ENCODE measurements at regions not wholly inside any gene's neighbourhood (a gene's known extent, or its start where the extent isn't known, plus 50 kb on each side); places are given as distances from the start of the nearest gene placed in this dataset.

DNA sequence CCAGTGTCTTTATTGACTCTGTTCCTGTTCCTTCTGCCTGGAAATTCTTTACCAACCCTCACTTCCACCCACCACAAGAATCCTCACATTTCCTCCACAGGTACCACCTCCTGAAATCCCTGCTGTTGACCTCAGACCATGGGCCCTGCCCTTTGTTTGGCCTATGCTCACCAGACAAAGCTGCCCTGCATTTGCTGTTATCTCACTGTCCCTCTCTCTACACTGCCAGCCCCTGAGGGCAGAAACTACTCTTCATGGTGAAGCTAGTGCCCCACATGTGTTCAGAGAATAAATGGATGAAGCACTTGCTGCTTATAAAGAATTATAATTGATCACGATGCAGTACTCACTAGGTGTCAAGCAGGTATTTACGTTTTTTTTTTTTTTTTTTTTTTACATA lies 608.4 kb downstream of the TSN start:
- Histone ChIP-seq H3K27ac (no peak overlapping the region), H3K36me3 (no peaks in the 10 kb centered on the region), H3K27me3 (no peaks in the 10 kb centered on the region), H3K4me3 (no peak overlapping the region), H3K4me1 (no peaks in the 10 kb centered on the region), H3K9me3 (no peaks in the 10 kb centered on the region)
- FAIRE-seq (no peak), ATAC-seq (no peak), DNase-seq (no peak)
- intact Hi-C loops (cut with DNase I): no loop called here
- 43 to 74% methylated on average over 2 of the region's 2 CpGs for whole genome bisulfite sequencing, 2 donors
- TF ChIP-seq, protein P1, sequence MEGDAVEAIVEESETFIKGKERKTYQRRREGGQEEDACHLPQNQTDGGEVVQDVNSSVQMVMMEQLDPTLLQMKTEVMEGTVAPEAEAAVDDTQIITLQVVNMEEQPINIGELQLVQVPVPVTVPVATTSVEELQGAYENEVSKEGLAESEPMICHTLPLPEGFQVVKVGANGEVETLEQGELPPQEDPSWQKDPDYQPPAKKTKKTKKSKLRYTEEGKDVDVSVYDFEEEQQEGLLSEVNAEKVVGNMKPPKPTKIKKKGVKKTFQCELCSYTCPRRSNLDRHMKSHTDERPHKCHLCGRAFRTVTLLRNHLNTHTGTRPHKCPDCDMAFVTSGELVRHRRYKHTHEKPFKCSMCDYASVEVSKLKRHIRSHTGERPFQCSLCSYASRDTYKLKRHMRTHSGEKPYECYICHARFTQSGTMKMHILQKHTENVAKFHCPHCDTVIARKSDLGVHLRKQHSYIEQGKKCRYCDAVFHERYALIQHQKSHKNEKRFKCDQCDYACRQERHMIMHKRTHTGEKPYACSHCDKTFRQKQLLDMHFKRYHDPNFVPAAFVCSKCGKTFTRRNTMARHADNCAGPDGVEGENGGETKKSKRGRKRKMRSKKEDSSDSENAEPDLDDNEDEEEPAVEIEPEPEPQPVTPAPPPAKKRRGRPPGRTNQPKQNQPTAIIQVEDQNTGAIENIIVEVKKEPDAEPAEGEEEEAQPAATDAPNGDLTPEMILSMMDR (IDR thresholded peaks at IDR 0.05): no peak

- Histone ChIP-seq H3K27ac (no peak overlapping the region), H3K9me3 (no peaks in the 10 kb centered on the region), H3K4me1 (no peaks in the 10 kb centered on the region), H3K36me3 (no peaks in the 10 kb centered on the region), H3K27me3 (no peaks in the 10 kb centered on the region), H3K4me3 (no peak overlapping the region)
- peak in 1 of 4 donors; percentile 70 for ATAC-seq
- intact Hi-C loops (cut with DNase I): no loop called here
- 41 to 46% methylated on average over 2 of the region's 2 CpGs for WGBS, 2 donors
- no peak for FAIRE-seq
- no peak for DNase-seq
- TF ChIP-seq, protein P1 (IDR thresholded peaks at IDR 0.05): no peak
These were observed 611.0 kb downstream of the TSN start for GRCh38 chr2:122366427-122366826.

- no peak overlapping the region for H3K27ac ChIP-seq
- no peaks in the 10 kb centered on the region for H3K36me3 ChIP-seq
- intact Hi-C loops (cut with DNase I): no loop called here
- no peak for DNase-seq
- no peaks in the 10 kb centered on the region for H3K9me3 ChIP-seq
- no peaks in the 10 kb centered on the region for H3K4me1 ChIP-seq
- ATAC-seq: no peak
- WGBS, 2 donors: 70 to 79% methylated on average over 7 of the region's 7 CpGs
- FAIRE-seq: no peak
- TF ChIP-seq, protein P1 (IDR thresholded peaks at IDR 0.05): no peak
- no peaks in the 10 kb centered on the region for H3K27me3 ChIP-seq
- no peak overlapping the region for H3K4me3 ChIP-seq
These were observed 611.7 kb downstream of the TSN start for GRCh38 chr2:122366969-122367645.

DNA sequence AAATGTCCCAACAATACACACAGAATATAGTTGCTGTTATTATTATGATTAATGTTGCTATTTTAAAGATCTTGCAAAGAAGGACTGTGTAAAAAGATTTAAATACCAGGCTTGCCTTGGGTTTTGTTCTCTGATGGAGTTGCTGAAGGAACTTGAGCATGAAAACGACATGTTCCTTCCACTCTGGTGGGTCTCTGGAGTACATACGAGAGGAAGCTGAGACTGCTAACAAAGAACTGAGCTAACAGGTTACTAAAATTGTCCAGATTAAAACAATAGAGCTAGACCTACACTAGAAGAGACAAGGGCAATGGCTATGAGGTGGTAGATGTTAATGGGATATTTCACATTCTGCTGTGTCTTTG lies 612.2 kb downstream of the TSN start:
- intact Hi-C loops (cut with DNase I): no loop called here
- Histone ChIP-seq H3K36me3 (no peaks in the 10 kb centered on the region), H3K27me3 (no peaks in the 10 kb centered on the region), H3K4me1 (no peaks in the 10 kb centered on the region), H3K9me3 (no peaks in the 10 kb centered on the region), H3K4me3 (no peak overlapping the region), H3K27ac (no peak overlapping the region)
- WGBS, 2 donors: 57 to 69% methylated on average over 2 of the region's 2 CpGs
- TF ChIP-seq, protein P1 (IDR thresholded peaks at IDR 0.05): no peak
- FAIRE-seq: no peak
- no peak for DNase-seq
- ATAC-seq: no peak

DNA sequence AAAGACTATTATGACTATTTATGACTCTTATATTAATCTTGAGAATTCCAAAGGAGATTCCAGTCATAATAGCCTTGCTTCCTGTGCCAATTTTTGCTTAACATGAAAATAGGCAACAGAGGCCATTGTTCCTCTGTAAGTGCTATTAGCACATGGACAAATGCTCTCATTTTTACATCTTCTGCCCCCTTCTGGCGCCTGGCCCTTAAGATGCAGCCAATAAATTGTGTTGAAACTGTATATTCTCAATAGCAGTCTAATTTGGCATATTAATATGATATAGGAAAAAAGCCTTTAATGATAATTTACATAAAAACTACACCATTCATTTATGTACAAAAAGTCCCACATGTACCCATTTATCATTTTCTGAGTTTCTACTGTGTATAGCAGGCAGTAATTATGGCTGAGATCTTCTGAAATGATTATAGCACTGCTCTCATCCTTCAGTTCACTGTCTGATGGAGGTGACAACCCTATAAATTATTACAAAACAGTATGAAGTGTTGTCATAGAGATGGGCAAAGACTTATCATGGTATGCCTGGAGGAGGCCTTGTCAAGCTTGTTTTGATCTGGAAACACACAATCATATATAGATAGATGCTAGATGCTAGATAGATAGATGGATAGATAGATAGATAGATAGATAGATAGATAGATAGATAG lies 613.3 kb downstream of the TSN start:
- no peaks in the 10 kb centered on the region for H3K9me3 ChIP-seq
- intact Hi-C loops (cut with DNase I): no loop called here
- DNase-seq (no peak), FAIRE-seq (no peak), ATAC-seq (no peak)
- H3K27me3 ChIP-seq: no peaks in the 10 kb centered on the region
- WGBS, 2 donors: 28 to 29% methylated on average over 1 of the region's 1 CpG
- no peaks in the 10 kb centered on the region for H3K36me3 ChIP-seq
- no peak overlapping the region for H3K4me3 ChIP-seq
- no peak overlapping the region for H3K27ac ChIP-seq
- no peaks in the 10 kb centered on the region for H3K4me1 ChIP-seq
- TF ChIP-seq, protein P1 (IDR thresholded peaks at IDR 0.05): no peak
